H1 (cell line): ENCODE measurements at regions not wholly inside any gene's neighbourhood (a gene's known extent, or its start where the extent isn't known, plus 50 kb on each side); places are given as distances from the start of the nearest gene placed in this dataset.

Experiments used
- CTCF ChIA-PET: fragments of 300-600 bp; sonication (Branson Sonifier 250); formaldehyde crosslinking; loops from one replicate; lab custom pipeline; 2021; ENCODE audit not compliant: partially characterized antibody; lab: Charles Lee
- POLR2A ChIA-PET: fragments of 300-600 bp; sonication (Branson Sonifier 250); formaldehyde crosslinking; loops from one replicate; lab custom pipeline; 2021; ENCODE audit warnings: inconsistent platforms; ENCODE audit not compliant: partially characterized antibody; lab: Charles Lee
- DNase-seq, 2 experiments: peaks; one replicate each; pipeline versions ENCODE4 v3.0.0 to v3.0.0-alpha.2; 2010 to 2022; ENCODE audit warnings: low spot score in 2 of 2, low read depth in 1 of 2, mixed read lengths in 1 of 2
- FAIRE-seq: peaks from 2 replicates; lab custom pipeline; 2011; peaks lifted over from hg19 to GRCh38; lab: Jason Lieb, UNC
- H2AFZ ChIP-seq: 2 replicates; pipeline ENCODE4 v1.8.1; 2012; ENCODE audit warnings: low read length, inconsistent platforms
- H2AK5ac ChIP-seq: 2 replicates; pipeline ENCODE4 v1.6.1; 2013; ENCODE audit warnings: low read depth, low read length
- H2BK120ac ChIP-seq: replicated peaks from 2 replicates; pipeline ENCODE3; 2013; ENCODE audit warnings: low read depth, low read length, inconsistent platforms
- H2BK12ac ChIP-seq: 2 replicates; pipeline ENCODE4 v1.6.1; 2013; ENCODE audit warnings: low read depth, low read length
- H2BK15ac ChIP-seq: 2 replicates; pipeline ENCODE4 v1.6.1; 2013; ENCODE audit warnings: low read length
- H2BK20ac ChIP-seq: 2 replicates; pipeline ENCODE4 v1.6.1; 2013; ENCODE audit warnings: low read length
- H2BK5ac ChIP-seq: 2 replicates; pipeline ENCODE4 v1.6.1; 2013; ENCODE audit warnings: low read depth, low read length
- H3K14ac ChIP-seq: 2 replicates; pipeline ENCODE4 v1.6.1; 2013; ENCODE audit warnings: inconsistent platforms; ENCODE audit not compliant: insufficient read length
- H3K18ac ChIP-seq: 2 replicates; pipeline ENCODE4 v1.6.1; 2013; ENCODE audit warnings: low read length; ENCODE audit errors: extremely low read depth
- H3K23ac ChIP-seq: 2 replicates; pipeline ENCODE4 v1.6.1; 2013; ENCODE audit warnings: inconsistent platforms; ENCODE audit not compliant: insufficient read length
- H3K23me2 ChIP-seq: 2 replicates; pipeline ENCODE4 v1.6.1; 2013; ENCODE audit warnings: low read depth, low read length
- H3K27ac ChIP-seq: 2 replicates; pipeline ENCODE4 v1.6.1; 2011; ENCODE audit warnings: low read depth, low read length, inconsistent platforms
- H3K27me3 ChIP-seq, 4 experiments: replicated peaks in 1 of 4; 1 replicate in 1 of 4; 2 replicates in 3 of 4; pipeline versions ENCODE4 v1.6.1 to v1.8.1; 2011 to 2013; ENCODE audit warnings: low read length in 3 of 4, mild to moderate bottlenecking in 3 of 4, inconsistent platforms in 2 of 4, mixed read lengths in 2 of 4, moderate library complexity in 1 of 4; ENCODE audit not compliant: control insufficient read depth in 3 of 4, insufficient read depth in 3 of 4; ENCODE audit errors: extremely low read depth in 1 of 4
- H3K36me3 ChIP-seq, 4 experiments: 2 replicates each; pipeline versions ENCODE4 v1.6.1 to v1.8.1; 2011 to 2013; ENCODE audit warnings: mild to moderate bottlenecking in 4 of 4, low read length in 3 of 4, moderate library complexity in 2 of 4, control low read depth in 1 of 4, inconsistent platforms in 1 of 4; ENCODE audit not compliant: insufficient read depth in 4 of 4, control insufficient read depth in 2 of 4
- H3K4ac ChIP-seq: replicated peaks from 2 replicates; pipeline ENCODE3; 2013; ENCODE audit warnings: low read length, low read depth, mixed read lengths, inconsistent platforms; ENCODE audit not compliant: insufficient read length
- H3K4me1 ChIP-seq, 4 experiments: replicated peaks in 1 of 4; 1 replicate in 1 of 4; 2 replicates in 3 of 4; pipeline versions ENCODE4 v1.6.1 to v1.8.1; 2011 to 2013; ENCODE audit warnings: low read length in 3 of 4, inconsistent platforms in 2 of 4, mixed read lengths in 1 of 4; ENCODE audit not compliant: insufficient read depth in 4 of 4, control insufficient read depth in 3 of 4
- H3K4me2 ChIP-seq, 2 experiments: 2 replicates each; pipeline versions ENCODE4 v1.6.1 to v1.8.1; 2011 to 2013; ENCODE audit warnings: low read depth in 2 of 2, low read length in 2 of 2, control low read depth in 1 of 2, inconsistent platforms in 1 of 2, mild to moderate bottlenecking in 1 of 2; ENCODE audit not compliant: insufficient read depth in 1 of 2
- H3K4me3 ChIP-seq, 4 experiments: fragments of 200-600, 300-600 bp in 1 of 4; sonication (generic), shearing (Covaris generic), sonication (Bioruptor Twin) in 1 of 4; 2 replicates each; pipeline versions ENCODE4 v1.5.1 to v1.8.1; 2011 to 2016; ENCODE audit warnings: low read length in 4 of 4, low read depth in 3 of 4, control low read depth in 2 of 4, inconsistent platforms in 2 of 4, mild to moderate bottlenecking in 2 of 4, mixed read lengths in 1 of 4, moderate library complexity in 1 of 4; ENCODE audit not compliant: insufficient read depth in 2 of 4; ENCODE audit errors: extremely low read depth in 1 of 4
- H3K56ac ChIP-seq: replicated peaks from 2 replicates; pipeline ENCODE3; 2013; ENCODE audit warnings: low read depth, mild to moderate bottlenecking, mixed read lengths, low read length, inconsistent platforms; ENCODE audit not compliant: insufficient read length
- H3K79me1 ChIP-seq: 2 replicates; pipeline ENCODE4 v1.6.1; 2013; ENCODE audit warnings: low read depth, low read length, control low read depth
- H3K79me2 ChIP-seq, 2 experiments: 2 replicates each; pipeline versions ENCODE4 v1.6.1 to v1.8.1; 2012 to 2013; ENCODE audit warnings: low read length in 2 of 2, mild to moderate bottlenecking in 2 of 2, inconsistent platforms in 1 of 2; ENCODE audit not compliant: insufficient read depth in 2 of 2, control insufficient read depth in 1 of 2
- H3K9ac ChIP-seq, 4 experiments: replicated peaks in 1 of 4; 1 replicate in 1 of 4; 2 replicates in 3 of 4; pipeline versions ENCODE4 v1.6.1 to v1.8.1; 2011 to 2013; ENCODE audit warnings: low read depth in 3 of 4, low read length in 3 of 4, control low read depth in 2 of 4, mild to moderate bottlenecking in 2 of 4, moderate library complexity in 2 of 4, inconsistent platforms in 1 of 4; ENCODE audit errors: extremely low read depth in 1 of 4
- H3K9me3 ChIP-seq, 2 experiments: 2 replicates each; pipeline versions ENCODE4 v1.6.1 to v1.8.1; 2012 to 2013; ENCODE audit warnings: mild to moderate bottlenecking in 2 of 2, moderate library complexity in 2 of 2, control low read depth in 1 of 2, inconsistent platforms in 1 of 2, low read depth in 1 of 2, low read length in 1 of 2, mixed read lengths in 1 of 2; ENCODE audit not compliant: insufficient read depth in 2 of 2
- H4K20me1 ChIP-seq, 2 experiments: replicated peaks in 1 of 2; 2 replicates each; pipeline versions ENCODE3 to v1.8.1; 2011 to 2013; ENCODE audit warnings: inconsistent platforms in 2 of 2, low read length in 2 of 2, mild to moderate bottlenecking in 1 of 2; ENCODE audit not compliant: insufficient read depth in 2 of 2, control insufficient read depth in 1 of 2
- H4K5ac ChIP-seq: 2 replicates; pipeline ENCODE4 v1.6.1; 2013; ENCODE audit warnings: low read length, low read depth, mixed read lengths, inconsistent platforms; ENCODE audit not compliant: insufficient read length
- H4K8ac ChIP-seq: 2 replicates; pipeline ENCODE4 v1.8.0; 2013; ENCODE audit warnings: mild to moderate bottlenecking, moderate library complexity, low read length, inconsistent platforms; ENCODE audit not compliant: insufficient read depth; ENCODE audit errors: extremely low read depth
- H4K91ac ChIP-seq: replicated peaks from 2 replicates; pipeline ENCODE3; 2013; ENCODE audit warnings: low read length, mixed read lengths, inconsistent platforms; ENCODE audit not compliant: insufficient read length
- ATF3 ChIP-seq: IDR thresholded peaks from 2 replicates; pipeline ENCODE4 v1.6.1; 2011; ENCODE audit warnings: low read depth, mild to moderate bottlenecking, low read length; ENCODE audit not compliant: insufficient read depth
- GTF2F1 ChIP-seq: IDR thresholded peaks from 2 replicates; pipeline ENCODE4 v1.6.1; 2012; ENCODE audit warnings: low read depth, low read length, improper control_type of control experiment, borderline replicate concordance
- MAFK ChIP-seq: IDR thresholded peaks from 2 replicates; pipeline ENCODE4 v1.6.1; 2012; ENCODE audit warnings: low read depth, mild to moderate bottlenecking, improper control_type of control experiment, low read length
- MAX ChIP-seq: IDR thresholded peaks from 2 replicates; pipeline ENCODE4 v1.6.1; 2012; ENCODE audit warnings: inconsistent platforms
- NRF1 ChIP-seq: IDR thresholded peaks from 2 replicates; pipeline ENCODE4 v1.6.1; 2011; ENCODE audit warnings: mild to moderate bottlenecking, low read depth, low read length, improper control_type of control experiment
- RXRA ChIP-seq: IDR thresholded peaks from 2 replicates; pipeline ENCODE4 v1.6.1; 2011; ENCODE audit warnings: low read depth, mild to moderate bottlenecking, low read length, moderate library complexity; ENCODE audit not compliant: insufficient read depth
- SIRT6 ChIP-seq: IDR thresholded peaks from one replicate; pipeline ENCODE4 v1.7.1; 2012; ENCODE audit warnings: low read length, inconsistent platforms
- SP2 ChIP-seq: IDR thresholded peaks from 2 replicates; pipeline ENCODE4 v1.6.1; 2012; ENCODE audit warnings: mild to moderate bottlenecking, low read length, inconsistent platforms
- TAF7 ChIP-seq: optimal IDR thresholded peaks from 2 replicates; pipeline ENCODE3; 2011; ENCODE audit warnings: low read depth, mild to moderate bottlenecking, inconsistent platforms, low read length, moderate library complexity, borderline replicate concordance
- ZNF274 ChIP-seq: IDR thresholded peaks from 2 replicates; pipeline ENCODE4 v1.7.0; 2012; ENCODE audit warnings: low read length, borderline replicate concordance; ENCODE audit errors: extremely low read depth
- WGBS, 2 experiments: shearing (Covaris generic) in 1 of 2; methylation state at CpG; one replicate each; pipeline versions ENCODE4 v1.1.6 to v1.1.7; 2013 to 2015; ENCODE audit warnings: low lambda C conversion rate in 2 of 2, mixed read lengths in 2 of 2, inconsistent platforms in 1 of 2, low coverage in 1 of 2, missing lambda C conversion rate in 1 of 2; ENCODE audit not compliant: insufficient replicate concordance in 2 of 2, insufficient coverage in 1 of 2, insufficient read length in 1 of 2; ENCODE audit errors: extremely low coverage in 1 of 2, missing lambda C conversion rate in 1 of 2; 5-methylcytosine and 5-hydroxymethylcytosine counted together

GRCh38 chr22:48138427-48138826, 1376.0 kb downstream of the TBC1D22A start:
- no peak overlapping the region for H4K8ac ChIP-seq
- no peak overlapping the region for H2BK120ac ChIP-seq
- H4K91ac ChIP-seq, result no peak overlapping the region
- H3K79me1 ChIP-seq, result no peaks in the 10 kb centered on the region
- no peak overlapping the region for H2BK20ac ChIP-seq
- H3K23ac ChIP-seq, result no peak overlapping the region
- H2AFZ ChIP-seq, result no peak overlapping the region
- no peaks in the 10 kb centered on the region for H3K36me3 ChIP-seq
- no peak overlapping the region for H3K18ac ChIP-seq
- no peak overlapping the region for H3K9ac ChIP-seq
- H2BK5ac ChIP-seq, result no peak overlapping the region
- WGBS, 2 experiments, result 91% methylated on average over 3 of the region's 3 CpGs; no CpG with 5 or more reads in 1 of the 2 experiments
- H4K20me1 ChIP-seq, result no peaks in the 10 kb centered on the region
- H3K4me3 ChIP-seq, result no peak overlapping the region
- no peak overlapping the region for H3K14ac ChIP-seq
- H3K23me2 ChIP-seq, result no peaks in the 10 kb centered on the region
- H3K27me3 ChIP-seq, result no peaks in the 10 kb centered on the region
- peaks cover 0 to 2% (median 0%) of the 10 kb centered on the region in 4 experiments; a peak in 1 of 7 replicates for H3K4me1 ChIP-seq
- TF ChIP-seq MAX (no peak), ZNF274 (no peak), TAF7 (no peak), MAFK (no peak), RXRA (no peak), SP2 (no peak), NRF1 (no peak), SIRT6 (no peak), GTF2F1 (no peak), ATF3 (no peak)
- no peak overlapping the region for H2BK15ac ChIP-seq
- POLR2A ChIA-PET, result no interaction called here
- H3K9me3 ChIP-seq, result peaks cover 0 to 3% of the 10 kb centered on the region in 2 experiments; a peak in 1 of 4 replicates
- no peaks in the 10 kb centered on the region for H3K79me2 ChIP-seq
- no peak overlapping the region for H3K27ac ChIP-seq
- no peak overlapping the region for H3K56ac ChIP-seq
- DNase-seq, result no peak
- H2BK12ac ChIP-seq, result no peak overlapping the region
- no peak overlapping the region for H4K5ac ChIP-seq
- no peak overlapping the region for H3K4ac ChIP-seq
- H2AK5ac ChIP-seq, result no peak overlapping the region
- CTCF ChIA-PET, result no interaction called here
- no peak overlapping the region for H3K4me2 ChIP-seq
- FAIRE-seq, result no peak
